CD14-positive monocyte (primary cell): ENCODE measurements at regions not wholly inside any gene's neighbourhood (a gene's known extent, or its start where the extent isn't known, plus 50 kb on each side); places are given as distances from the start of the nearest gene placed in this dataset.
"Not testable (repeated sequence)": the region's sequence is repeated elsewhere in the genome, so short reads cannot be mapped to it uniquely, and the experiment has no call there.

Source experiments
- DNase-seq, 3 donors: peaks; one replicate each; pipeline ENCODE4 v3.0.0-alpha.2; 2011 to 2022
- H2AFZ ChIP-seq: 2 replicates; pipeline ENCODE4 v1.6.0; 2012; ENCODE audit warnings: mild to moderate bottlenecking, low read depth, low read length, inconsistent platforms; ENCODE audit not compliant: insufficient read depth, poor library complexity, severe bottlenecking
- H3K27ac ChIP-seq, 2 donors: 1 replicate in 1 of 2; 2 replicates in 1 of 2; pipeline ENCODE4 v1.5.1; 2012 to 2013; ENCODE audit warnings: low read length in 2 of 2, control low read depth in 1 of 2, inconsistent platforms in 1 of 2, low read depth in 1 of 2, mild to moderate bottlenecking in 1 of 2
- H3K27me3 ChIP-seq, 2 donors: one replicate each; pipeline versions ENCODE4 v1.6.0 to v1.6.1; 2011 to 2013; ENCODE audit warnings: low read length in 2 of 2; ENCODE audit not compliant: control insufficient read depth in 2 of 2, insufficient read depth in 2 of 2
- H3K36me3 ChIP-seq, 2 donors: replicated peaks in 1 of 2; 1 replicate in 1 of 2; 2 replicates in 1 of 2; pipeline versions ENCODE4 v1.5.1 to v1.6.1; 2012 to 2013; ENCODE audit warnings: low read length in 2 of 2, control low read depth in 1 of 2, inconsistent platforms in 1 of 2, mild to moderate bottlenecking in 1 of 2; ENCODE audit not compliant: insufficient read depth in 2 of 2, control insufficient read depth in 1 of 2
- H3K4me1 ChIP-seq, 2 donors: 1 replicate in 1 of 2; 2 replicates in 1 of 2; pipeline versions ENCODE4 v1.5.1 to v1.6.1; 2012 to 2013; ENCODE audit warnings: low read length in 2 of 2, control low read depth in 1 of 2, inconsistent platforms in 1 of 2, mild to moderate bottlenecking in 1 of 2, moderate library complexity in 1 of 2; ENCODE audit not compliant: insufficient read depth in 2 of 2, control insufficient read depth in 1 of 2
- H3K4me2 ChIP-seq: replicated peaks from 2 replicates; pipeline ENCODE3; 2012; ENCODE audit warnings: low read length, moderate library complexity, mild to moderate bottlenecking; ENCODE audit not compliant: poor library complexity, severe bottlenecking; ENCODE audit errors: extremely low read depth
- H3K4me3 ChIP-seq, 3 experiments: fragments of 200-600 bp in 1 of 3; sonication (generic) in 1 of 3; replicated peaks in 1 of 3; 1 replicate in 2 of 3; 2 replicates in 1 of 3; pipeline ENCODE4 v1.5.1; 2011 to 2013; ENCODE audit warnings: low read length in 3 of 3, mild to moderate bottlenecking in 3 of 3, control low read depth in 2 of 3, low read depth in 2 of 3, inconsistent platforms in 1 of 3, moderate library complexity in 1 of 3
- H3K79me2 ChIP-seq: 2 replicates; pipeline ENCODE4 v1.6.0; 2012; ENCODE audit warnings: mild to moderate bottlenecking, control low read depth, inconsistent platforms, low read length, moderate library complexity; ENCODE audit not compliant: insufficient read depth
- H3K9ac ChIP-seq: 2 replicates; pipeline ENCODE4 v1.6.0; 2017; ENCODE audit warnings: low read length, mild to moderate bottlenecking; ENCODE audit not compliant: insufficient read depth, poor library complexity, severe bottlenecking
- H3K9me3 ChIP-seq, 2 donors: replicated peaks in 1 of 2; 1 replicate in 1 of 2; 2 replicates in 1 of 2; pipeline versions ENCODE4 v1.5.1 to v1.6.1; 2012 to 2013; ENCODE audit warnings: low read length in 2 of 2, control low read depth in 1 of 2; ENCODE audit not compliant: control insufficient read depth in 1 of 2, insufficient read depth in 1 of 2
- H4K20me1 ChIP-seq: 2 replicates; pipeline ENCODE4 v1.6.0; 2012; ENCODE audit warnings: mild to moderate bottlenecking, low read length, control low read depth, moderate library complexity; ENCODE audit not compliant: insufficient read depth
- H3K27ac Mint-ChIP-seq, 7 donors: one replicate each; pipeline ENCODE4 v1.8.0; 2020; ENCODE audit warnings: mild to moderate bottlenecking in 7 of 7, mixed read lengths in 7 of 7, moderate library complexity in 6 of 7, inconsistent platforms in 2 of 7
- H3K27me3 Mint-ChIP-seq, 3 donors: one replicate each; pipeline ENCODE4 v1.8.0; 2021 to 2022; ENCODE audit warnings: low read depth in 3 of 3, mild to moderate bottlenecking in 3 of 3, mixed read lengths in 3 of 3, moderate library complexity in 3 of 3, inconsistent platforms in 1 of 3
- H3K36me3 Mint-ChIP-seq, 2 donors: one replicate each; pipeline ENCODE4 v1.8.0; 2020; ENCODE audit warnings: mixed read lengths in 2 of 2, inconsistent platforms in 1 of 2, mild to moderate bottlenecking in 1 of 2
- H3K4me1 Mint-ChIP-seq: one replicate; pipeline ENCODE4 v1.8.0; 2020; ENCODE audit warnings: mild to moderate bottlenecking, mixed read lengths
- H3K4me3 Mint-ChIP-seq, 2 donors: one replicate each; pipeline ENCODE4 v1.8.0; 2020; ENCODE audit warnings: mild to moderate bottlenecking in 2 of 2, mixed read lengths in 2 of 2, moderate library complexity in 1 of 2
- H3K9me3 Mint-ChIP-seq, 7 donors: one replicate each; pipeline ENCODE4 v1.8.0; 2020 to 2022; ENCODE audit warnings: mixed read lengths in 7 of 7, mild to moderate bottlenecking in 6 of 7, moderate library complexity in 6 of 7, inconsistent platforms in 2 of 7
- WGBS: methylation state at CpG from one replicate; pipeline ENCODE4 v1.1.5; 2013; ENCODE audit warnings: missing lambda C conversion rate; ENCODE audit not compliant: insufficient coverage; 5-methylcytosine and 5-hydroxymethylcytosine counted together
- intact Hi-C, 2 donors: fragments of 100-400 bp; cut with micrococcal nuclease; formaldehyde crosslinking; loops; one replicate each; pipeline versions ENCODE4 v1.15.0 to v1.15.1; 2023
- TF ChIP-seq, protein P1 (sequence below): fragments of 200-600 bp; IDR thresholded peaks from one replicate; pipeline ENCODE4 v1.8.0; 2022; ENCODE audit warnings: antibody characterized with exemption, mild to moderate bottlenecking

DNA sequence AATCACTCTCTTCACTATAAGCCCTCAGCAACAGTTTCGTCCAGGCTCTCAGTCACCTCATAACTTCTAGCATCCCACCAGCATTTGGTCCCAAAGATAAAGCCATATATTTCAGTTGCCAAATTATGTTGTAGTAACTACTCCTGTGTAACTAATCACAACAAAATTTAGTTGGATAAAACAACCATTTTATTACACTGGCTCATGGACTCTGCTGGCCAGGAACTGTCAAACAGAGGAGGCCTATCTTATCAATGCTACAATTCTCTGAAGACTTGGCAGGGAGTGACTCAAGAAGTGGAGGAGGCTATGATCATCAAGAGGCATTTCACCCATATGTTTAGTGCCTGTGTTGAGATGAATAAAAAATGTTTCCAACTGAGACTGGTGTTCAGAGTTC is 1082.3 kb upstream of the GJE1 start:
- Histone ChIP-seq H3K9me3 (peaks cover 0 to 4% of the 10 kb centered on the region in 2 donors), H3K4me2 (no peak overlapping the region), H3K27me3 (no peaks in the 10 kb centered on the region), H3K79me2 (no peaks in the 10 kb centered on the region), H3K9ac (no peak overlapping the region), H3K36me3 (no peaks in the 10 kb centered on the region), H3K4me1 (no peaks in the 10 kb centered on the region), H3K27ac (no peak overlapping the region), H3K4me3 (no peak overlapping the region), H4K20me1 (no peaks in the 10 kb centered on the region), H2AFZ (no peak overlapping the region)
- no CpG with 5 or more reads among the region's 1 CpG for WGBS
- Mint-ChIP-seq H3K36me3 (no peaks in the 10 kb centered on the region), H3K27ac (no peak overlapping the region), H3K4me3 (no peak overlapping the region), H3K27me3 (no peaks in the 10 kb centered on the region), H3K9me3 (peaks cover 0 to 9% (median 4%) of the 10 kb centered on the region in 7 donors), H3K4me1 (no peaks in the 10 kb centered on the region)
- intact Hi-C loops = no loop called here
- no peak for DNase-seq
- TF ChIP-seq, protein P1, sequence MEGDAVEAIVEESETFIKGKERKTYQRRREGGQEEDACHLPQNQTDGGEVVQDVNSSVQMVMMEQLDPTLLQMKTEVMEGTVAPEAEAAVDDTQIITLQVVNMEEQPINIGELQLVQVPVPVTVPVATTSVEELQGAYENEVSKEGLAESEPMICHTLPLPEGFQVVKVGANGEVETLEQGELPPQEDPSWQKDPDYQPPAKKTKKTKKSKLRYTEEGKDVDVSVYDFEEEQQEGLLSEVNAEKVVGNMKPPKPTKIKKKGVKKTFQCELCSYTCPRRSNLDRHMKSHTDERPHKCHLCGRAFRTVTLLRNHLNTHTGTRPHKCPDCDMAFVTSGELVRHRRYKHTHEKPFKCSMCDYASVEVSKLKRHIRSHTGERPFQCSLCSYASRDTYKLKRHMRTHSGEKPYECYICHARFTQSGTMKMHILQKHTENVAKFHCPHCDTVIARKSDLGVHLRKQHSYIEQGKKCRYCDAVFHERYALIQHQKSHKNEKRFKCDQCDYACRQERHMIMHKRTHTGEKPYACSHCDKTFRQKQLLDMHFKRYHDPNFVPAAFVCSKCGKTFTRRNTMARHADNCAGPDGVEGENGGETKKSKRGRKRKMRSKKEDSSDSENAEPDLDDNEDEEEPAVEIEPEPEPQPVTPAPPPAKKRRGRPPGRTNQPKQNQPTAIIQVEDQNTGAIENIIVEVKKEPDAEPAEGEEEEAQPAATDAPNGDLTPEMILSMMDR = no peak

DNA sequence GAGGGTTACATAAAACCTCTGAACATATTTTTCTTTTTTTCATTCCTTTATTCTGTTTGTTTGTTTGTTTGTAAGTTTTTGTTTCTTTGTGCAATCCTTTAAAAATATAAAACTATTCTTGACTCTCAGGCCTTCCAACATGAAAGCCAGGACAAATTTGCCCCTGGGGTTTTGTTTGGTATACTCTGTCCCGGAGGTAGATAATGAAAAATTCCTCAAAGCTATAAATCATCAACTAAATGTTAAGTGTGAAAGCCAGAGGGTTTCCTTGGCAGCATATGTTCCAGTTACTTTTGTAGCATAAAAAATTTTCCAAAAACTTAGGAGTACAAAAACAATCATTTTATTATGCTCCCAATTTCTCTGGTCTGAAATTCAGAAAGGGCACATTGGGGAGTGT is 1084.3 kb upstream of the GJE1 start:
- H2AFZ ChIP-seq = no peak overlapping the region
- Mint-ChIP-seq H3K27me3 (no peaks in the 10 kb centered on the region), H3K4me1 (no peaks in the 10 kb centered on the region), H3K4me3 (no peak overlapping the region), H3K36me3 (no peaks in the 10 kb centered on the region), H3K27ac (no peak overlapping the region), H3K9me3 (peaks cover 0 to 9% (median 5%) of the 10 kb centered on the region in 7 donors)
- no peak overlapping the region for H3K9ac ChIP-seq
- no peak overlapping the region for H3K4me2 ChIP-seq
- intact Hi-C loops = no loop called here
- no peak overlapping the region for H3K27ac ChIP-seq
- no peaks in the 10 kb centered on the region for H3K79me2 ChIP-seq
- H3K9me3 ChIP-seq = peaks cover 0 to 4% of the 10 kb centered on the region in 2 donors
- no peak for DNase-seq
- TF ChIP-seq, protein P1 = no peak
- H3K4me3 ChIP-seq = no peak overlapping the region
- no peaks in the 10 kb centered on the region for H3K4me1 ChIP-seq
- H4K20me1 ChIP-seq = no peaks in the 10 kb centered on the region
- WGBS = no CpG with 5 or more reads among the region's 1 CpG
- no peaks in the 10 kb centered on the region for H3K27me3 ChIP-seq
- no peaks in the 10 kb centered on the region for H3K36me3 ChIP-seq

DNA sequence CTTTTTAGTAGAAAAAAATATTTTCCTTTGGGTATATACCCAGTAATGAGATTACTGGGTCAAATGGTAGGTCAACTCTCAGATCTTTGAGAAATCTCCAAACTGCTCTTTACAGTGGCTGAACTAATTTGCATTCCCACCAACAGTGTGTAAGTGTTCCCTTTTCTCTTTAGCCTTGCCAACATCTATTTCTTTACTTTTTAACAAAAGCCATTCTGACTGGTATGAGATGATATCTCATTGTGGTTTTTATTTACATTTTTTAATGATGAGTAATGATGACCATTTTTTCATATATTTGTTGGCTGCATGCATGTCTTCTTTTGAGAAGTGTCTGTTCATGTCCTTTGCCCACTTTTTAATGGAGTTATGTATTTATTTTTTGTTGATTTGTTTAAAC is 1086.2 kb upstream of the GJE1 start:
- H3K4me1 Mint-ChIP-seq, H4K20me1 ChIP-seq, H3K79me2 ChIP-seq, H3K9ac ChIP-seq, H3K4me2 ChIP-seq, H3K4me1 ChIP-seq, H3K27me3 ChIP-seq, H3K4me3 Mint-ChIP-seq, H3K36me3 Mint-ChIP-seq, H2AFZ ChIP-seq, intact Hi-C loops, H3K27ac ChIP-seq, DNase-seq, H3K4me3 ChIP-seq, H3K9me3 ChIP-seq, H3K27ac Mint-ChIP-seq, H3K9me3 Mint-ChIP-seq, H3K27me3 Mint-ChIP-seq, H3K36me3 ChIP-seq: not testable (repeated sequence)
